NCI-H2227 (cell line): ENCODE measurements at regions not wholly inside any gene's neighbourhood (a gene's known extent, or its start where the extent isn't known, plus 50 kb on each side); places are given as distances from the start of the nearest gene placed in this dataset.
"Not testable (repeated sequence)": the region's sequence is repeated elsewhere in the genome, so short reads cannot be mapped to it uniquely, and the experiment has no call there.

Experiments
- DNase-seq: peaks from one replicate; lab custom pipeline; 2025; ENCODE audit not compliant: unreplicated experiment; lab: John Stamatoyannopoulos, UW

DNA sequence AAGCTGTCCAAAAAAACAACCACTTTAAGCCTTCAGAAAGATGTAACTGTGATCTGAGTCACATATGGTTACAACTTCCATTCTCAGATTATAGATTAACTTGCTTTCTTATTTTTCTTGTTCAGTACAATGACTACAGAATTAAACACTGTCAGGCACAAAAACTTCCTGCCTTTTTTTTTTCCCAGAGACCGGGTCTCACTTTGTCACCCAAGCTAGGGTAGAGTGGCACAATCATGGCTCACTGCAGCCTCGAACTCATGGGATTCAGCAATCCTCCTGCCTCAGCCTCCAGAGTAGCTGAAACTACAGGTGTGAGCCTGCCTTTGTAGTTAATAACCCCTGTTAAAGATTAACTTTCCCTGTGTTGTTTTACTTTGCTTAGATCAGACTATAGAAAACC, 163.2 kb downstream of the AVL9 start:
- no peak for DNase-seq

DNA sequence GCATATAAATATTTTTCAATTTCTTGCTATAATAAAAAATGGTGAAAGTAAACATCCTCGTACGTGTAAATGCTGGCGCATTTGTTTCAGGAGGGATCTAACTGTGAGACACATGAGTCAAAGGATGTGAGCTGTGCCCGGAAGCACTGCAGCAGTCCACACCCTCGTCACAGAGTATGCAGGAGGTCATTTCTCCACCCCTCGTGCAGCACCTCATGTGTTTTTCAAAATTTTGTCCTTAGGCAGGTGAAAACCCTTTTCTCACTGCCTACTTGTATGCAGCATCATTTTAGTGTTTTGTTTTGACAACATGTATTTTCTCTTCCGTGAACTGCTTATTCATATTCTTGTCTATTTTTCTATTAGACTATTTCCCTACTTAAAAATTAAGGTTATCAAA, 162.7 kb downstream of the AVL9 start:
- no peak for DNase-seq

DNA sequence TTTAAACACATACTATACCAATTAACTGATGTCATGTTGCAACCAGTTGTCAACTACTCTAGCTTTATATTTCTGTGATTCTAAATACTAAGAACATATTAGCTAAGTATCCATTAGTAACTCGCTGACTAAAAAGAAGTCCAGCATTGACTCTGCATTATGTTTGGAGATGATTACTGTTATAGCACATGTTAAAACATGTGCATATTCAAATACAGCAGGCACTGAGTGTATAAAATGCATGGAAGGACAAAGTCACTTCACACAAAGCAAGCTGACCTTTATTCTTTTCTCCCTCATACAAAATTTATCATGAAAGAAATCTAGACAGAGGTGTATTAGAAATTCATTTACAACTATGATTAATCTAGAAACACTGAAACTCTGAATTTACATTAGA, 159.3 kb downstream of the AVL9 start:
- DNase-seq = not testable (repeated sequence)

DNA sequence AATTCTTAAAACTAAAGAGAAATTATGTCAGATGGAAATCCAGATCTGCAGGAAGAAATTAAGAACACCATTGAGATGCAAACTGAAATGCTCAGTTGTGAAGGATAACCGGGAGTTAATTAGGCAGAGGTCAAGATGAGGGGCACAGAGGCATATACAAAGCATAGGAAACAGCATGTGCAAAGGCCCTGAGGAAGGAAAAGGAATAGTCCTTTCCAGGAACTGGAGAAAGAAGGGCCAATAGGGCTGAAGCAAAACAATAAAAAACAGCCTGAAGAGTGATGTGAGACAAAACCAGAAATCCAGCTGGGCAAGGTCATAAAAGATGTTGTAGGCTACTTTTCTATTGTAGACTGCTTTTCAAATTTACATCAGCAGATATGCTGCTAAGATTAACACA, 155.1 kb downstream of the AVL9 start:
- DNase-seq = not testable (repeated sequence)

DNA sequence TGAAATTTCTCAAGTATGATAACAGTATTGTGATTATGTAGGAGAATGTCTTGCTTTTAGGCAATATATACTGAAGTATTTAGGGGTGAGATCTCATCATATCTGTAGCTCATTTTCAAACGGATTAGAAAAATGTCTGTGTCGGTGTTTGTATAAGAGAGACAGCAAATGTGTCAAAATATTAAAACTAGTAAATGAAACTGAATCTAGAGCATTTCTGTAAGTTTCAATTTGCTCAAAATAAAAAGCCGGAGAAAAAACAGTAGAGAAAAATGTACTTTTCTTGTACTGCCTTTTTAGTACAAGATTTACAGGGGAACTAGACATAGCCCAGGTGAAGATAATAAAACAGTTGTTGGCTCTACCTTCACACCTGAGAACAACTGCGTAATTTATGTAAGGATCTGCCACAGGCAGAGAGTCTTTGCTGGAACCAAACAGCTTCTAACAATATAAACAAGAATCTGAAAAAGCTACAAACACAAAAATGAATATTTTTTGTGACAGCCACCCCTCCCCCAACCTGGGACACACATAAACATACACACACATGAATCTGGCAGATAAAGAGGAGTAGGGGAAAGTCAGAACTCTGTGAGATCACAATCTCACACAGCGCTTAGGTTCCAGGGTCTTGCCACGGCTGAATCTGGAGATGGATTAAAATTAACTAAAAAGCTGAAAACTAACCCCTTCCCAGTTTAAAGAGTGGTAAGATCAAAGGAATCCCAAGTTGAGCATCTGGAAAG, 153.3 kb downstream of the AVL9 start:
- no peak for DNase-seq

DNA sequence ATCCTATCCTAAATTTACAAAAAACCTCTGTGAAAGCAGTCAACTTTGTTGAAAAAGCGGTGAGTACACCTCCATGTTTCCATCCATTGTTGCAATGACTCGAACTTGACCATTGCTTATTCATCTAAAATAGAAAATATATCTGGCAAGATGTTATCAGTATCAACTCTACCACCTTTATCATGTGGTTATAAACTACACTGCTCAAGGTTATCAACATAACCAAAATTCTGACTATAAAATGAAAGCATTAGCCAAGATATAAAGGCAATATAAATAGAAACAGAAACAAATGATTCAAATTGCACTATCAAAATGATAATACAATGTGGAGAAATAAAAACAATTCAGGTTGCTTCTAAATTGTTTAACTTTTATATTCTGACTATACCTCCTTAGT, 150.0 kb downstream of the AVL9 start:
- DNase-seq = not testable (repeated sequence)

DNA sequence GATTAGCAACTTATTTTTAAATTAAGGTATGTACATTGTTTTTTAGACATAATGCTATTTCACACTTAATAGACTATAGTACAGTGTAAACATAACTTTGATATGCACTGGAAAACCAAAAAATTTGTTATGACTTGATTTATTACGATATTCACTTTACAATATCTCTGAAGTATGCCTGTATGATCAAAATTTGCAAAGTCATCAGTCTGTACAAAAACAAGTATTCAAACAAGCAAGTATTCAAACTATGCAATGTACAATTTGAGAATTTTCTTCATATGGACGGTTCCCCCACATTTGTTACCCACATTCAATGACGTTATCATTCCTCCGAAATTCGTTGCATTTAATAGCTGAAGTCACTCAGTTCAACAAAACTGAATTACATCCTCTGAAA, 147.9 kb downstream of the AVL9 start:
- no peak for DNase-seq

DNA sequence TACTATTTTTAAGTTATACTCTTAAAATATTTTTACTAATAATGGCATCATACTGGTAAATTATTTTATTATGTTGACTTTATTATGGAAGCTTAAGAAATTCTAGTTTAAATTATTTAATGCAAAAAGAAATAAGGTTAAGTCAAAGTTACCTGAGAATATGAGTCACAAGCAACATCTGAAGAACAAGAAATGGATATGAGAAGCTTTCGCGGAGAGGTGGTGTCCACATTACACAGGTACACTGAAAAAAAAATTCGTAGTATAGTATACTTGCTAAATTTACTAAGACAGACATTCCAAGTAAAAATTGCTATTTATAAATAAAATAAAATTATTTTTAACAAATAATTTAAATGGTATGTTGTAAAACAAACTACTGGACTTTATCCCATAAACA, 143.8 kb downstream of the AVL9 start:
- no peak for DNase-seq

DNA sequence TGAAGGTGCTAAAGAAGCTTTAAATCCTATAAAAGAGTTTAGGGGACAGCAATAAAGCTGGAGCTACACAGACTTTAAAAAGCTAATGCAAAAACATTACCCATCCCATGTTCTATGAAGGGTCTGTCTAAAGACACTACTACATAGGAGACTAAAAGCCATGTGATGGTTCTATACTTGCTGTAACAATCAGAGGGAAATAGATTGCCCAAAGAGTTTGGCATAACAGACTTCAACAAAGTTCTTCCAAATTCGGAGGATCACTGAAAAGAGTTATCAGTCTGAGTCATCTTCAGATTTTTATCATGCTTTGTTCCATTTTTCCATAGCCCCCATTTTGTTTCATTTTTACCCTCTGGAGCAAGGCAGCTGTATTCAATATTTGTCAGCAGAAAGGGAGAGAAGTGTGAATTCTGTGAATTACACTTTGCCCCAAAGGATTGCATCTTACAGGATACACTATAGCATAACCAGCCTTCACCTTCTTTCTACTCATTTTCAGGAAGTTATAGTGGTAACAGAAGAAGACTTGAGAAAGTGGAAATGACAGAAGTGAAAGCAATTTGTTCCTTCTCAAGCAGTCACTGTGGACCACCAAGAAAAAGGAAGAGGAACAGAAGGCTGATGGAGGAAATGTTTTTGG, 143.3 kb downstream of the AVL9 start:
- not testable (repeated sequence) for DNase-seq
